Uterus (tissue), 3 donors: ENCODE measurements at regions not wholly inside any gene's neighbourhood (a gene's known extent, or its start where the extent isn't known, plus 50 kb on each side); places are given as distances from the start of the nearest gene placed in this dataset.

Experiments
- DNase-seq, 2 donors: peaks; one replicate each; pipeline ENCODE4 v3.0.0-alpha.2; 2019 to 2020
- H3K27ac ChIP-seq, 2 donors: fragments of 200-600 bp; sonication (generic); 1 replicate in 1 of 2; 2 replicates in 1 of 2; pipeline ENCODE4 v1.5.1; 2016 to 2018
- H3K27me3 ChIP-seq, 2 donors: fragments of 200-600 bp; sonication (generic); one replicate each; pipeline ENCODE4 v1.5.1; 2018 to 2019; ENCODE audit warnings: control low read depth in 1 of 2
- H3K36me3 ChIP-seq, 2 donors: fragments of 200-600 bp; sonication (generic); one replicate each; pipeline ENCODE4 v1.5.1; 2019; ENCODE audit warnings: control low read depth in 1 of 2
- H3K4me1 ChIP-seq, 2 donors: fragments of 200-600 bp; sonication (generic); one replicate each; pipeline ENCODE4 v1.5.1; 2018 to 2019; ENCODE audit warnings: control low read depth in 1 of 2
- H3K4me3 ChIP-seq, 2 donors: fragments of 200-600 bp; sonication (generic); 1 replicate in 1 of 2; 2 replicates in 1 of 2; pipeline ENCODE4 v1.5.1; 2018 to 2019; ENCODE audit warnings: mild to moderate bottlenecking in 1 of 2
- H3K9me3 ChIP-seq, 2 donors: fragments of 200-600 bp; sonication (generic); one replicate each; pipeline ENCODE4 v1.5.1; 2019; ENCODE audit warnings: control low read depth in 1 of 2
- POLR2A ChIP-seq, 2 donors: fragments of 450-650 bp; IDR thresholded peaks; one replicate each; pipeline ENCODE4 v1.6.1; 2016; ENCODE audit warnings: antibody characterized with exemption in 2 of 2, mild to moderate bottlenecking in 1 of 2, moderate library complexity in 1 of 2
- intact Hi-C: fragments of 100-400 bp; cut with DNase I; formaldehyde crosslinking; loops from one replicate; pipeline ENCODE4 v1.15.1; 2023; ENCODE audit warnings: low total_unique reads
- TF ChIP-seq, protein P1 (sequence below), 4 experiments: fragments of 200-600 bp in 2 of 4; fragments of 450-650 bp in 2 of 4; sonication (generic) in 2 of 4; IDR thresholded peaks; one replicate each; pipeline ENCODE4 v1.5.1; 2016 to 2019; ENCODE audit warnings: antibody characterized with exemption in 4 of 4, mild to moderate bottlenecking in 2 of 4, moderate library complexity in 1 of 4
- donor health status: DM: yes; HTN: yes; CAD: no.

DNA sequence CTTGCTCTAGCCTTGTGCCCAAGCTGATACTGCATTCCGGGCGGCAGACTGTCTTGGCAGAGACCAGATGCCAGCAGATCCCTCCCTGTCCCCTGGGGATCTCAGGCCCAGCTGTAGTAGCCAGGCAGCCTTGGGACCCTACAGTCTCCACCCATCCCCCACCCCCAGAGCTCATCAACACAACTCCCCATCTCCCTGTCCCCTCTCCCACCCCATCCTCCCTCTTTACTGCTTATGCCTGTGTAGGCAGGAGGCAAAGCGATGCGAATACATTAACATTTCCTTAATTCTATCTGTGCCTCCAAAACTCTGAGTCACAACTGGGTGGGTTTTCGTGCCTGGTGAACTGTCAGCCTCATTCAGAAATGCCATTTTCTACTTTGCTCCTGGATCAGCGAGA, 547.6 kb downstream of the BUD13 start:
- intact Hi-C loops = no loop called here
- Histone ChIP-seq H3K4me3 (no peak overlapping the region), H3K9me3 (no peaks in the 10 kb centered on the region), H3K4me1 (no peaks in the 10 kb centered on the region), H3K27ac (peak overlapping the region in 1 of 2 donors; percentile 12), H3K36me3 (no peaks in the 10 kb centered on the region), H3K27me3 (no peaks in the 10 kb centered on the region)
- no peak for DNase-seq
- TF ChIP-seq POLR2A (IDR thresholded peaks at IDR 0.05) = no peak
- TF ChIP-seq, protein P1, sequence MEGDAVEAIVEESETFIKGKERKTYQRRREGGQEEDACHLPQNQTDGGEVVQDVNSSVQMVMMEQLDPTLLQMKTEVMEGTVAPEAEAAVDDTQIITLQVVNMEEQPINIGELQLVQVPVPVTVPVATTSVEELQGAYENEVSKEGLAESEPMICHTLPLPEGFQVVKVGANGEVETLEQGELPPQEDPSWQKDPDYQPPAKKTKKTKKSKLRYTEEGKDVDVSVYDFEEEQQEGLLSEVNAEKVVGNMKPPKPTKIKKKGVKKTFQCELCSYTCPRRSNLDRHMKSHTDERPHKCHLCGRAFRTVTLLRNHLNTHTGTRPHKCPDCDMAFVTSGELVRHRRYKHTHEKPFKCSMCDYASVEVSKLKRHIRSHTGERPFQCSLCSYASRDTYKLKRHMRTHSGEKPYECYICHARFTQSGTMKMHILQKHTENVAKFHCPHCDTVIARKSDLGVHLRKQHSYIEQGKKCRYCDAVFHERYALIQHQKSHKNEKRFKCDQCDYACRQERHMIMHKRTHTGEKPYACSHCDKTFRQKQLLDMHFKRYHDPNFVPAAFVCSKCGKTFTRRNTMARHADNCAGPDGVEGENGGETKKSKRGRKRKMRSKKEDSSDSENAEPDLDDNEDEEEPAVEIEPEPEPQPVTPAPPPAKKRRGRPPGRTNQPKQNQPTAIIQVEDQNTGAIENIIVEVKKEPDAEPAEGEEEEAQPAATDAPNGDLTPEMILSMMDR (IDR thresholded peaks at IDR 0.05) = no peak

DNA sequence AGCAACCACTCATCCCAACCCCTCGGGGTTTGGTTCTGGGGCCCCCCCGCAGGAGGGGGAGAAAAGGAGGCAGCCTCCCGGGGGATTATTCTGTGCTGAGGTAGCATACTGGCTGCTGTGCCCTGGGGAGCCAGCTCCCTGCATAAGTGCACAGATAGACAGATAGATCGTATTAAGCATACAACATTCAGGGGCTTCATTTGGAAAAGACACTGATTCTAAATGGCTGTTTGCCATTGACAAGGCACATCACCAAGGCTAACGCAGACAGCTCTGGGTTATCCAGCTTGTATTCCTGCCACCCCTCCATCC, 547.9 kb downstream of the BUD13 start:
- intact Hi-C loops = no loop called here

DNA sequence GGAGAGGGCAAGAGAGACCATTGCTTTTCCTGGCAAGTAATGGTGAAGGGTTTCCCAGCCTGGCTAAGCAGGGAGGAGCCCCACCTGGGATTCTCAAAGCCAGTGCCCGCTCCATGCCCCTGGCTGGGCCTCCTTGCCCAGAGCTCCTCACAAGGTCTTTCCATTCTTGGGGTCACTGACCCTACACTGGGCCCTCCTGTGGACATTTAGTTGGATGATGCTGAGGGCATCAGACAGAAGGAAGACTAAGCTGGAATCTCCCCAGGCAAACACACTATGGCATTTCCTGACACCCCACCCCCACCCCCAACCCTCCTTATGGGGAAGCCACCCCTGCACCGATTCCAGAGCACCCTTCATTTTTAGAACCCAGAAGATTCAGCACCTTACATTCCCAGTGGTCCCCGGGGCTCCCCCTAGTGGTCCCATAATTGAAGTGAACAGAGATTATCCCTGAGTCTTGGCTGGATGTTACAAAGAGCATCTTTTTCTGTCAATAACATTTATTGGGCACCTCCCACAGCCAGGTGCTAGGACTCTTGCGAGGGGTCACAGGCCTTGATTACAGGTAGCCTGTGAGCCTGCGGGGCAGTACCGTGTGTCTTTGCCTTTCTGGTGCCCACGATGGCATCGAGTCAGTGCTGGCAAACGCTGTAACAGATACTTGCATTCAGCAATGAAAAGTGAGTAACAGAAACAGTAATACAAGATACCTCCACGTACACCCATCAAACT, 548.5 kb downstream of the BUD13 start:
- H3K27me3 ChIP-seq = no peaks in the 10 kb centered on the region
- H3K4me1 ChIP-seq = no peaks in the 10 kb centered on the region
- DNase-seq = peak; percentile 28 to 39
- H3K9me3 ChIP-seq = no peaks in the 10 kb centered on the region
- H3K36me3 ChIP-seq = no peaks in the 10 kb centered on the region
- TF ChIP-seq POLR2A (IDR thresholded peaks at IDR 0.05) = no peak
- TF ChIP-seq, protein P1 (IDR thresholded peaks at IDR 0.05) = peak; percentile 48 to 66 (median 50)
- intact Hi-C loops = no loop called here
- H3K27ac ChIP-seq = no peak overlapping the region
- no peak overlapping the region for H3K4me3 ChIP-seq

More for the DNA sequence above, 547.9 kb downstream of the BUD13 start:
- H3K9me3 ChIP-seq = no peaks in the 10 kb centered on the region
- no peaks in the 10 kb centered on the region for H3K27me3 ChIP-seq
- H3K36me3 ChIP-seq = no peaks in the 10 kb centered on the region
- H3K27ac ChIP-seq = peak overlapping the region in 1 of 2 donors; percentile 2
- no peak for TF ChIP-seq POLR2A (IDR thresholded peaks at IDR 0.05)
- TF ChIP-seq, protein P1 (IDR thresholded peaks at IDR 0.05) = no peak
- H3K4me1 ChIP-seq = no peaks in the 10 kb centered on the region
- no peak overlapping the region for H3K4me3 ChIP-seq
- DNase-seq = no peak

DNA sequence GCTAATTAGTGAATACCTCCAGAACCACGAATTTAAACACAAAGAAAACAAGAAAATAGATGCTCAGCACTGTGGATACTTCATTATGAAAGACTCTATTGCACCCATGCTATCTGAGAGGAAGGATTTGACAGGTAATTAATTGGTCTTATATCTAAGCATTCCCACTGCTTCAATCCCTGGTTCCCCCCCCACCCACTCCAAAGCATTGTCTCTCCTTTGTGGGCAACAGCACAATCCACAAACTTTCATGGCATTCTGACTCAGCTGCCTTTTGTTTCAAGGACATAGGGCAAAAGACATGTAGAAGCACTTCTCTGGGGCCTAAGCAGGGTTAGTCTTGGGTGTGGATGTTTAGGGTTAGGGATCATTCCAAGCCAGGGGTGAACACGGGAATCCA, 551.4 kb downstream of the BUD13 start:
- no peak overlapping the region for H3K27ac ChIP-seq
- no peaks in the 10 kb centered on the region for H3K36me3 ChIP-seq
- no peaks in the 10 kb centered on the region for H3K4me1 ChIP-seq
- no peaks in the 10 kb centered on the region for H3K27me3 ChIP-seq
- no peak for TF ChIP-seq POLR2A (IDR thresholded peaks at IDR 0.05)
- TF ChIP-seq, protein P1 (IDR thresholded peaks at IDR 0.05) = no peak
- intact Hi-C loops = no loop called here
- no peak overlapping the region for H3K4me3 ChIP-seq
- H3K9me3 ChIP-seq = no peaks in the 10 kb centered on the region
- DNase-seq = no peak

DNA sequence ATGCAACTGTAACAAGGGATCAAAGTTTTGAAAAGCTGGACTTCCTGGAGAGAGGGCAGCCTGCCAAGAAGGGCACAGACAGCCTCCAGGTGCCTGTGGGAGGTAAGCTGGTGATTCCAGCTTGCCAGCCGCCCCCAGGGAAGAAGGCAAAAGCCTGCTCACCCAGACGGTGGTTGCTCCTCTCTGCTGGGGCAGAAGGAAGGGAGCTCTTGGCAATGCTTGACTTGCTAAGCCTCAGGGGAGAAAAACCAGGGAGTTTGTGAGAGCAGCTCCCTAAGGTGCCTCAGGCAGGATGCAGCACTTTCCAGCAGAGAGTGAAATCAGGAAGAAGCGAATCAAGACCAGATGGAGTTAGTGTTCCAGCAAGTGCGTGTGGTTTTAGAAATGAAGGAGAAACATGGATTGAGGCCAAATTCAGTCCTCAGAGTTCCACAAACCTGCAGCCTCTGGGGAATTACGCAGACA, 553.6 kb downstream of the BUD13 start:
- intact Hi-C loops = no loop called here
- TF ChIP-seq, protein P1 (IDR thresholded peaks at IDR 0.05) = no peak
- TF ChIP-seq POLR2A (IDR thresholded peaks at IDR 0.05) = no peak
- H3K27ac ChIP-seq = no peak overlapping the region
- H3K36me3 ChIP-seq = no peaks in the 10 kb centered on the region
- H3K4me1 ChIP-seq = no peaks in the 10 kb centered on the region
- DNase-seq = no peak
- H3K27me3 ChIP-seq = no peaks in the 10 kb centered on the region
- H3K4me3 ChIP-seq = no peak overlapping the region
- no peaks in the 10 kb centered on the region for H3K9me3 ChIP-seq
